Endothelial cell (in vitro differentiated cells): ENCODE measurements at regions not wholly inside any gene's neighbourhood (a gene's known extent, or its start where the extent isn't known, plus 50 kb on each side); places are given as distances from the start of the nearest gene placed in this dataset.

Experiments used
- DNase-seq: peaks from one replicate; pipeline ENCODE4 v3.0.0; 2021; ENCODE audit warnings: low spot score
- H3K27ac Mint-ChIP-seq: one replicate; pipeline ENCODE4 v1.8.0; 2021; ENCODE audit warnings: mixed read lengths, inconsistent platforms; ENCODE audit not compliant: unreplicated experiment
- H3K27me3 Mint-ChIP-seq: one replicate; pipeline ENCODE4 v1.8.0; 2021; ENCODE audit warnings: mild to moderate bottlenecking, moderate library complexity, mixed read lengths, inconsistent platforms; ENCODE audit not compliant: unreplicated experiment
- H3K36me3 Mint-ChIP-seq: one replicate; pipeline ENCODE4 v1.8.0; 2021; ENCODE audit warnings: mild to moderate bottlenecking, low read depth, mixed read lengths, inconsistent platforms; ENCODE audit not compliant: unreplicated experiment
- H3K4me1 Mint-ChIP-seq: one replicate; pipeline ENCODE4 v1.8.0; 2021; ENCODE audit warnings: mild to moderate bottlenecking, mixed read lengths, inconsistent platforms; ENCODE audit not compliant: unreplicated experiment
- H3K4me3 Mint-ChIP-seq: one replicate; pipeline ENCODE4 v1.8.0; 2021; ENCODE audit warnings: mild to moderate bottlenecking, mixed read lengths, inconsistent platforms; ENCODE audit not compliant: unreplicated experiment
- H3K9me3 Mint-ChIP-seq: one replicate; pipeline ENCODE4 v1.8.0; 2021; ENCODE audit warnings: mixed read lengths, inconsistent platforms; ENCODE audit not compliant: unreplicated experiment
- TF ChIP-seq, protein P1 (sequence below): fragments of 200-600 bp; sonication (generic); IDR thresholded peaks from one replicate; pipeline ENCODE4 v1.5.0; 2021; ENCODE audit warnings: antibody characterized with exemption; ENCODE audit not compliant: unreplicated experiment

DNA sequence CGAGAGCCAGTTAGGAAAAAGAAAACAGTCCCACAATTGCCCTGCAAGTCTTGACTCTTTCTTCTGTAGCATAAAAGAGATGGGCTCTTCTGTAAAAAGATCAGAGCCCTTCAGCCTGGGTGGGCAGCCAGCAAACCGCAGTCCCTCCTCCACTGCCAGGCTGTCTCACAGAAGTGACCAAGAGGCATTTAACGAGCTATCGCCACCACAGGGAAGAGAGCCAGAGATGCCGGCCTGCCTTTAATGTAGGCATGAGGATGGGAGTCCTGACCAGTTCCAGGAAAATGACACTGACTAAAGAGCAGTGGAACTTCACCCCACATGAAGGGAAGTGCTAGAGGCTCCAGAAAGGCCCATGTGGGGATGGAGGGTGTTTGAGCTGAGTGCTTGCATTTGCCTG lies 264.6 kb downstream of the NDUFS4 start:
- Mint-ChIP-seq H3K4me1 (no peaks in the 10 kb centered on the region), H3K4me3 (no peak overlapping the region), H3K27ac (no peak overlapping the region), H3K9me3 (no peaks in the 10 kb centered on the region), H3K27me3 (no peaks in the 10 kb centered on the region), H3K36me3 (no peaks in the 10 kb centered on the region)
- TF ChIP-seq, protein P1, sequence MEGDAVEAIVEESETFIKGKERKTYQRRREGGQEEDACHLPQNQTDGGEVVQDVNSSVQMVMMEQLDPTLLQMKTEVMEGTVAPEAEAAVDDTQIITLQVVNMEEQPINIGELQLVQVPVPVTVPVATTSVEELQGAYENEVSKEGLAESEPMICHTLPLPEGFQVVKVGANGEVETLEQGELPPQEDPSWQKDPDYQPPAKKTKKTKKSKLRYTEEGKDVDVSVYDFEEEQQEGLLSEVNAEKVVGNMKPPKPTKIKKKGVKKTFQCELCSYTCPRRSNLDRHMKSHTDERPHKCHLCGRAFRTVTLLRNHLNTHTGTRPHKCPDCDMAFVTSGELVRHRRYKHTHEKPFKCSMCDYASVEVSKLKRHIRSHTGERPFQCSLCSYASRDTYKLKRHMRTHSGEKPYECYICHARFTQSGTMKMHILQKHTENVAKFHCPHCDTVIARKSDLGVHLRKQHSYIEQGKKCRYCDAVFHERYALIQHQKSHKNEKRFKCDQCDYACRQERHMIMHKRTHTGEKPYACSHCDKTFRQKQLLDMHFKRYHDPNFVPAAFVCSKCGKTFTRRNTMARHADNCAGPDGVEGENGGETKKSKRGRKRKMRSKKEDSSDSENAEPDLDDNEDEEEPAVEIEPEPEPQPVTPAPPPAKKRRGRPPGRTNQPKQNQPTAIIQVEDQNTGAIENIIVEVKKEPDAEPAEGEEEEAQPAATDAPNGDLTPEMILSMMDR = no peak
- no peak for DNase-seq

DNA sequence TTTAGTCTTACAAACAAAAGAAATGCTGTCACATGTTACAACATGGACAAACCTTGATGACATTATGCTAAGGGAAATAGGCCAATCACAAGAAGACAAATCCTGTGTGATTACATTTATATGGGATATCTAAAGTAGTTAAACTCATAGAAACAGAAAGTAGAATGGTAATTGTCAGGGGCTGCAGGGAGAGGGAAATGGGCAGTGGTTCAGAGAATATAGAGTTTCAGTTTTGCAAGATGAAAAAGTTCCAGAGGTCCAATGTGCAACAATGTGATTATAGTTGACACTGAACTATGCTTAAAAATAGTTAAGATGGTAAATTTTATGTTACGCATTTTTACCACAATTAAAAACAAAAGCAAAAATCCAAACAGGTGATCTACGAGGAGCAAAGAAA lies 265.5 kb downstream of the NDUFS4 start:
- no peaks in the 10 kb centered on the region for H3K27me3 Mint-ChIP-seq
- TF ChIP-seq, protein P1 = no peak
- H3K4me3 Mint-ChIP-seq = no peak overlapping the region
- no peak overlapping the region for H3K27ac Mint-ChIP-seq
- no peaks in the 10 kb centered on the region for H3K36me3 Mint-ChIP-seq
- no peaks in the 10 kb centered on the region for H3K4me1 Mint-ChIP-seq
- no peak for DNase-seq
- no peaks in the 10 kb centered on the region for H3K9me3 Mint-ChIP-seq

- Mint-ChIP-seq H3K36me3 (no peaks in the 10 kb centered on the region), H3K4me3 (no peak overlapping the region)
- TF ChIP-seq, protein P1 = no peak
These were observed 266.1 kb downstream of the NDUFS4 start for GRCh38 chr5:53826504-53826903.

DNA sequence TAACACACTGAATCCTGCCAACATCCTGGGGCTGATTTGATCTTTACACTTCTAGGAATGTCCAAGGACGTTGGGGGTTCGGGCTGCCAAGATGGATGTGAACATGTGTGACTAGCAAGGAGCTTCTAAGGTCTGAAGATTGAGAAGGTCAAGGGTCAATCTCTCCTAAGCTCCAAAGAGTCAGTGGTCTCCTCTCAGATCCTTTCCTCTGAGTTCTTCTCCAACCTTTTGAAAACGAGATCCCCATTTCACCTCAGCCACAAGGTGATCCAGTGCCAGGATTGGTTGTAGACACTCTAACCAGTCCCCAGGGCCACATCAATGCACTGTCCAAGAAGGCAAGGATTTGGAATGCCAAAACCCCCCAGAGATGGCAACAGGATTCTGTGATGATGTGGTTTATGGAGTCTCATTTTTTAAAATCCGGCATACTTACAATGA lies 266.8 kb downstream of the NDUFS4 start:
- H3K36me3 Mint-ChIP-seq = no peaks in the 10 kb centered on the region
- H3K9me3 Mint-ChIP-seq = no peaks in the 10 kb centered on the region
- H3K4me1 Mint-ChIP-seq = no peaks in the 10 kb centered on the region
- TF ChIP-seq, protein P1 = no peak
- H3K4me3 Mint-ChIP-seq = no peak overlapping the region
- no peak overlapping the region for H3K27ac Mint-ChIP-seq
- no peak for DNase-seq
- no peaks in the 10 kb centered on the region for H3K27me3 Mint-ChIP-seq

More at GRCh38 chr5:53826504-53826903, 266.1 kb downstream of the NDUFS4 start:
- H3K9me3 Mint-ChIP-seq = no peaks in the 10 kb centered on the region
- DNase-seq = no peak
- H3K27ac Mint-ChIP-seq = no peak overlapping the region
- no peaks in the 10 kb centered on the region for H3K4me1 Mint-ChIP-seq
- H3K27me3 Mint-ChIP-seq = no peaks in the 10 kb centered on the region

DNA sequence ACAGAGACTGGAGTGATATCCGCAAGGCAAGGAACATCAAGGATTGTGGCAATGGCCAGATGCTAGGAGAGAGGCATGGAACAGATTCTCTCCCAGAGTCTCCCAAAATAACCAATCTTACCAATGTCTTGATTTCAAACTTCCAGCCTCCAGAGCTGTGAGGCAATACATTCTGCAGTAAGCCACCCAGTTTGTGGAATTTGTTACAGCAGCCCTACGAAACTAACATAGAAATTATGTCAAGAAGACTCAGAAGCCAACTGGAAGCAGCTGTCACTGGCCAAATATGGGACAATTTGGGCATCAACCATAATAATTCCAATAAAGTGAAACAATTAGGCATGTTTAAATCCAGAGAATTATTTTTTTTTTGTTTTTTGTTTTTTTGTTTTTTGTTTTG lies 271.1 kb downstream of the NDUFS4 start:
- H3K4me1 Mint-ChIP-seq = no peaks in the 10 kb centered on the region
- H3K4me3 Mint-ChIP-seq = no peak overlapping the region
- H3K27me3 Mint-ChIP-seq = no peaks in the 10 kb centered on the region
- DNase-seq = no peak
- TF ChIP-seq, protein P1 = no peak
- H3K36me3 Mint-ChIP-seq = no peaks in the 10 kb centered on the region
- H3K27ac Mint-ChIP-seq = no peak overlapping the region
- H3K9me3 Mint-ChIP-seq = peaks cover 4% of the 10 kb centered on the region
